Trophoblast cell (in vitro differentiated cells and primary cell): ENCODE measurements at regions not wholly inside any gene's neighbourhood (a gene's known extent, or its start where the extent isn't known, plus 50 kb on each side); places are given as distances from the start of the nearest gene placed in this dataset.

Experiments
- DNase-seq, 2 donors: peaks; one replicate each; pipeline ENCODE4 v3.0.0-alpha.2; 2016
- H2AFZ ChIP-seq: 2 replicates; pipeline ENCODE4 v1.6.1; 2013; ENCODE audit warnings: low read length, moderate library complexity, mild to moderate bottlenecking; ENCODE audit not compliant: insufficient read depth, poor library complexity
- H2AK5ac ChIP-seq: 2 replicates; pipeline ENCODE4 v1.6.1; 2013; ENCODE audit warnings: mild to moderate bottlenecking, low read length
- H2BK120ac ChIP-seq: 2 replicates; pipeline ENCODE4 v1.6.1; 2013; ENCODE audit warnings: low read length, mild to moderate bottlenecking, moderate library complexity; ENCODE audit not compliant: insufficient read depth, poor library complexity
- H2BK12ac ChIP-seq: 2 replicates; pipeline ENCODE4 v1.6.1; 2013; ENCODE audit warnings: mild to moderate bottlenecking, low read length, moderate library complexity
- H2BK5ac ChIP-seq: 2 replicates; pipeline ENCODE4 v1.6.1; 2013; ENCODE audit warnings: low read length, low read depth, moderate library complexity, mild to moderate bottlenecking; ENCODE audit not compliant: poor library complexity
- H3K14ac ChIP-seq: 2 replicates; pipeline ENCODE4 v1.6.1; 2013; ENCODE audit warnings: mild to moderate bottlenecking, low read length
- H3K18ac ChIP-seq: 2 replicates; pipeline ENCODE4 v1.6.1; 2013; ENCODE audit warnings: mild to moderate bottlenecking, low read length
- H3K23ac ChIP-seq: 2 replicates; pipeline ENCODE4 v1.6.1; 2013; ENCODE audit warnings: low read length
- H3K27ac ChIP-seq: 2 replicates; pipeline ENCODE4 v1.5.1; 2013; ENCODE audit warnings: low read depth, mild to moderate bottlenecking, inconsistent platforms, low read length, moderate library complexity
- H3K27me3 ChIP-seq: 2 replicates; pipeline ENCODE4 v1.6.1; 2013; ENCODE audit warnings: inconsistent platforms, mild to moderate bottlenecking, low read length, moderate library complexity; ENCODE audit not compliant: insufficient read depth
- H3K36me3 ChIP-seq, 2 experiments: 1 replicate in 1 of 2; 2 replicates in 1 of 2; pipeline ENCODE4 v1.6.1; 2013; ENCODE audit warnings: low read length in 2 of 2, mild to moderate bottlenecking in 2 of 2, moderate library complexity in 1 of 2; ENCODE audit not compliant: insufficient read depth in 2 of 2, control insufficient read depth in 1 of 2
- H3K4ac ChIP-seq: 2 replicates; pipeline ENCODE4 v1.6.1; 2013; ENCODE audit warnings: low read depth, mild to moderate bottlenecking, low read length, moderate library complexity
- H3K4me1 ChIP-seq, 2 experiments: 1 replicate in 1 of 2; 2 replicates in 1 of 2; pipeline ENCODE4 v1.6.1; 2013; ENCODE audit warnings: low read length in 2 of 2, mild to moderate bottlenecking in 2 of 2, moderate library complexity in 1 of 2; ENCODE audit not compliant: insufficient read depth in 2 of 2, control insufficient read depth in 1 of 2
- H3K4me2 ChIP-seq: 2 replicates; pipeline ENCODE4 v1.6.1; 2013; ENCODE audit warnings: inconsistent platforms, mild to moderate bottlenecking, low read length, moderate library complexity
- H3K4me3 ChIP-seq: 2 replicates; pipeline ENCODE4 v1.5.1; 2013; ENCODE audit warnings: mild to moderate bottlenecking, low read depth, low read length, inconsistent platforms
- H3K79me1 ChIP-seq: one replicate; pipeline ENCODE4 v1.6.1; 2013; ENCODE audit warnings: low read length
- H3K79me2 ChIP-seq: 2 replicates; pipeline ENCODE4 v1.6.1; 2013; ENCODE audit warnings: low read length, mild to moderate bottlenecking; ENCODE audit not compliant: control insufficient read depth, insufficient read depth, poor library complexity
- H3K9ac ChIP-seq: 2 replicates; pipeline ENCODE4 v1.6.1; 2013; ENCODE audit warnings: mild to moderate bottlenecking, low read length
- H3K9me3 ChIP-seq: 2 replicates; pipeline ENCODE4 v1.6.1; 2013; ENCODE audit warnings: low read depth, mild to moderate bottlenecking, control low read depth, inconsistent platforms, low read length; ENCODE audit not compliant: insufficient read depth
- H4K12ac ChIP-seq: 2 replicates; pipeline ENCODE4 v1.6.1; 2013; ENCODE audit warnings: low read depth, mild to moderate bottlenecking, low read length, moderate library complexity
- H4K8ac ChIP-seq: 2 replicates; pipeline ENCODE4 v1.6.1; 2013; ENCODE audit warnings: low read depth, mild to moderate bottlenecking, low read length, moderate library complexity
- H4K91ac ChIP-seq: one replicate; pipeline ENCODE4 v1.6.1; 2013; ENCODE audit warnings: low read depth, mild to moderate bottlenecking, low read length, moderate library complexity
- WGBS: extraction: QIAGEN DNeasy Blood & Tissue Kit; methylation state at CpG from one replicate; pipeline ENCODE4 v1.1.7; 2013; ENCODE audit warnings: missing lambda C conversion rate; ENCODE audit not compliant: insufficient read length, insufficient coverage; ENCODE audit errors: extremely low coverage; 5-methylcytosine and 5-hydroxymethylcytosine counted together

- Histone ChIP-seq H2BK12ac (no peak overlapping the region), H3K4me1 (no peaks in the 10 kb centered on the region), H3K79me1 (no peaks in the 10 kb centered on the region), H3K27ac (no peak overlapping the region), H2AFZ (no peak overlapping the region), H2BK5ac (no peak overlapping the region), H3K27me3 (no peaks in the 10 kb centered on the region), H3K79me2 (no peaks in the 10 kb centered on the region), H2AK5ac (no peak overlapping the region), H3K4me3 (no peak overlapping the region), H4K91ac (no peak overlapping the region), H3K9me3 (no peaks in the 10 kb centered on the region), H3K23ac (no peak overlapping the region), H2BK120ac (no peak overlapping the region), H4K8ac (no peak overlapping the region), H3K4me2 (no peak overlapping the region), H3K4ac (no peak overlapping the region), H3K14ac (no peak overlapping the region), H3K36me3 (no peaks in the 10 kb centered on the region), H4K12ac (no peak overlapping the region), H3K9ac (no peak overlapping the region), H3K18ac (no peak overlapping the region)
- WGBS = no CpG with 5 or more reads among the region's 7 CpGs
- DNase-seq = no peak
Observed at GRCh38 chr6:968791-969190, 275.9 kb upstream of the EXOC2 start.

GRCh38 chr6:967701-968100 is 274.8 kb upstream of the EXOC2 start:
- H3K14ac ChIP-seq = no peak overlapping the region
- H4K91ac ChIP-seq = no peak overlapping the region
- WGBS = no CpG with 5 or more reads among the region's 4 CpGs
- no peak overlapping the region for H2AK5ac ChIP-seq
- no peak overlapping the region for H4K12ac ChIP-seq
- no peak overlapping the region for H3K18ac ChIP-seq
- no peak overlapping the region for H2BK12ac ChIP-seq
- no peak overlapping the region for H3K4me2 ChIP-seq
- H2AFZ ChIP-seq = no peak overlapping the region
- no peak for DNase-seq
- H3K4ac ChIP-seq = no peak overlapping the region
- no peaks in the 10 kb centered on the region for H3K36me3 ChIP-seq
- H2BK5ac ChIP-seq = no peak overlapping the region
- no peaks in the 10 kb centered on the region for H3K79me2 ChIP-seq
- H4K8ac ChIP-seq = no peak overlapping the region
- H2BK120ac ChIP-seq = no peak overlapping the region
- H3K23ac ChIP-seq = no peak overlapping the region
- no peak overlapping the region for H3K27ac ChIP-seq
- H3K9ac ChIP-seq = no peak overlapping the region
- peaks cover 0 to 2% of the 10 kb centered on the region in 2 experiments for H3K4me1 ChIP-seq
- no peaks in the 10 kb centered on the region for H3K27me3 ChIP-seq
- no peaks in the 10 kb centered on the region for H3K9me3 ChIP-seq
- H3K4me3 ChIP-seq = no peak overlapping the region
- no peaks in the 10 kb centered on the region for H3K79me1 ChIP-seq

GRCh38 chr6:965343-965742 is 272.4 kb upstream of the EXOC2 start:
- Histone ChIP-seq H3K9me3 (no peaks in the 10 kb centered on the region), H2BK12ac (no peak overlapping the region), H3K23ac (no peak overlapping the region), H4K12ac (no peak overlapping the region), H2AK5ac (no peak overlapping the region), H2BK120ac (no peak overlapping the region), H3K4ac (no peak overlapping the region), H3K9ac (no peak overlapping the region), H3K27me3 (no peaks in the 10 kb centered on the region), H2BK5ac (no peak overlapping the region), H3K4me2 (no peak overlapping the region), H3K79me2 (no peaks in the 10 kb centered on the region), H4K91ac (no peak overlapping the region), H3K79me1 (no peaks in the 10 kb centered on the region), H3K36me3 (no peaks in the 10 kb centered on the region), H3K14ac (no peak overlapping the region), H3K4me3 (no peak overlapping the region), H3K18ac (no peak overlapping the region), H4K8ac (no peak overlapping the region), H2AFZ (no peak overlapping the region), H3K4me1 (peaks cover 0 to 2% of the 10 kb centered on the region in 2 experiments), H3K27ac (no peak overlapping the region)
- DNase-seq = no peak
- WGBS = no CpG with 5 or more reads among the region's 2 CpGs

DNA sequence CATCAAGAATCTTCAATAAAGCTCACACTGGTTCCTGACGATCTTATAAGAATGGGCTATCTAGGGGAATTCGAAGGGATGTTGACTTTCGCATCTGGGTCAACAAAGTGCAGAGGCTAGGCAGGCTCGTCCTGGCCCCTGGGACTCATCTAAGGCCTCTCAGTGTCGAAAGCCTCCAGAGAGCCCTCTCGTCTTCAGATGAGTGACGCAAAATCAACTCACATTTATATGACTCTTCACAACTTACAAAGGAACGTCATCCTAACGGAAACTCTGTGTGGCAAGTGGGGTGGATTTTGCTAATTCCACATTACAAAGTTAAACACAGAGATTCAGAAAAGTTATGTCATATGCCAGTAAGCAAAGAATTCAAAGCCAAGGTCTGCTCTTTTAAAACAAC is 270.5 kb upstream of the EXOC2 start:
- no peak overlapping the region for H3K18ac ChIP-seq
- H3K4ac ChIP-seq = no peak overlapping the region
- no peak overlapping the region for H2AFZ ChIP-seq
- H3K23ac ChIP-seq = no peak overlapping the region
- peak; percentile 5 to 57 for DNase-seq
- H3K79me1 ChIP-seq = no peaks in the 10 kb centered on the region
- H3K27ac ChIP-seq = no peak overlapping the region
- no peak overlapping the region for H3K4me3 ChIP-seq
- H4K8ac ChIP-seq = no peak overlapping the region
- H3K27me3 ChIP-seq = no peaks in the 10 kb centered on the region
- H3K14ac ChIP-seq = no peak overlapping the region
- no peaks in the 10 kb centered on the region for H3K9me3 ChIP-seq
- no peak overlapping the region for H2BK5ac ChIP-seq
- H3K36me3 ChIP-seq = no peaks in the 10 kb centered on the region
- H3K4me2 ChIP-seq = no peak overlapping the region
- H2BK12ac ChIP-seq = no peak overlapping the region
- peaks cover 0 to 2% of the 10 kb centered on the region in 2 experiments for H3K4me1 ChIP-seq
- no CpG with 5 or more reads among the region's 9 CpGs for WGBS
- H3K9ac ChIP-seq = no peak overlapping the region
- H3K79me2 ChIP-seq = no peaks in the 10 kb centered on the region
- H2BK120ac ChIP-seq = no peak overlapping the region
- no peak overlapping the region for H4K12ac ChIP-seq
- H4K91ac ChIP-seq = no peak overlapping the region
- H2AK5ac ChIP-seq = no peak overlapping the region
